Stomach (tissue), 8 donors: ENCODE measurements at regions not wholly inside any gene's neighbourhood (a gene's known extent, or its start where the extent isn't known, plus 50 kb on each side); places are given as distances from the start of the nearest gene placed in this dataset.

ENCODE experiments used
- DNase-seq, 2 donors: peaks; one replicate each; pipeline versions ENCODE4 v3.0.0 to v3.0.0-alpha.2; 2013 to 2019
- H3K27ac ChIP-seq, 5 donors: fragments of 200-600 bp in 4 of 5; sonication (generic) in 4 of 5; one replicate each; pipeline ENCODE4 v1.5.1; 2013 to 2019; ENCODE audit warnings: mild to moderate bottlenecking in 1 of 5, moderate library complexity in 1 of 5
- H3K27me3 ChIP-seq, 3 donors: fragments of 200-600 bp; sonication (generic); one replicate each; pipeline ENCODE4 v1.5.1; 2017 to 2019; ENCODE audit warnings: mixed run types in 1 of 3
- H3K36me3 ChIP-seq, 4 donors: fragments of 200-600 bp; sonication (generic); 1 replicate in 3 of 4; 2 replicates in 1 of 4; pipeline ENCODE4 v1.5.1; 2016 to 2019
- H3K4me1 ChIP-seq, 4 donors: fragments of 200-600 bp; sonication (generic); one replicate each; pipeline ENCODE4 v1.5.1; 2016 to 2019
- H3K4me3 ChIP-seq, 4 donors: fragments of 200-600 bp; sonication (generic) in 3 of 4; one replicate each; pipeline ENCODE4 v1.5.1; 2016 to 2019; ENCODE audit warnings: mild to moderate bottlenecking in 1 of 4
- H3K9me3 ChIP-seq, 4 donors: fragments of 200-600 bp; sonication (generic); one replicate each; pipeline ENCODE4 v1.5.1; 2016 to 2019
- CTCF ChIP-seq, 7 experiments: fragments of 450-650 bp in 4 of 7; fragments of 200-600 bp in 3 of 7; sonication (generic) in 3 of 7; IDR thresholded peaks; one replicate each; pipeline ENCODE4 v1.5.1; 2016 to 2019; ENCODE audit warnings: antibody characterized with exemption in 7 of 7, control low read depth in 2 of 7, mild to moderate bottlenecking in 1 of 7
- EP300 ChIP-seq: sonication (generic); formaldehyde crosslinking; IDR thresholded peaks from one replicate; pipeline ENCODE4 v1.6.1; 2017; ENCODE audit warnings: antibody characterized with exemption
- POLR2A ChIP-seq, 4 donors: fragments of 450-650 bp; IDR thresholded peaks; one replicate each; pipeline ENCODE4 v1.6.1; 2016; ENCODE audit warnings: antibody characterized with exemption in 4 of 4, control low read depth in 2 of 4, mild to moderate bottlenecking in 1 of 4, moderate library complexity in 1 of 4
- POLR2AphosphoS5 ChIP-seq, 3 donors: sonication (generic); formaldehyde crosslinking; IDR thresholded peaks; one replicate each; pipeline ENCODE4 v1.6.1; 2016; ENCODE audit warnings: antibody characterized with exemption in 3 of 3
- WGBS, 5 donors: extraction: QIAGEN DNeasy Blood & Tissue Kit in 3 of 5; methylation state at CpG; one replicate each; pipeline versions ENCODE4 v1.1.5 to v1.1.7; 2013 to 2018; 5-methylcytosine and 5-hydroxymethylcytosine counted together
- intact Hi-C: fragments of 100-400 bp; cut with DNase I; formaldehyde crosslinking; loops from one replicate; pipeline ENCODE4 v1.15.1; 2023; ENCODE audit warnings: low total_unique reads
- donor health status: healthy with polysubstance abuse.
- donor health status: Bipolar disorder and iron deficiency.
- donor health status: healthy.

- no peaks in the 10 kb centered on the region for H3K36me3 ChIP-seq
- peaks cover 0 to 5% (median 0%) of the 10 kb centered on the region in 4 donors for H3K9me3 ChIP-seq
- H3K27ac ChIP-seq = no peak overlapping the region
- no peak overlapping the region for H3K4me3 ChIP-seq
- intact Hi-C loops = no loop called here
- peaks cover 0 to 6% (median 0%) of the 10 kb centered on the region in 3 donors for H3K27me3 ChIP-seq
- H3K4me1 ChIP-seq = no peaks in the 10 kb centered on the region
- WGBS, 5 donors = 82 to 94% (median 88%) methylated on average over 1 of the region's 1 CpG
- TF ChIP-seq POLR2A (IDR thresholded peaks at IDR 0.05) = no peak
- no peak for TF ChIP-seq POLR2AphosphoS5 (IDR thresholded peaks at IDR 0.05)
- no peak for TF ChIP-seq CTCF (IDR thresholded peaks at IDR 0.05)
- TF ChIP-seq EP300 = no peak
- DNase-seq = no peak
These were observed 74.1 kb upstream of the IRX6 start for GRCh38 chr16:55249936-55250335.

GRCh38 chr16:55250701-55251100 lies 73.3 kb upstream of the IRX6 start:
- TF ChIP-seq EP300 (no peak), CTCF (IDR thresholded peaks at IDR 0.05) (no peak), POLR2AphosphoS5 (IDR thresholded peaks at IDR 0.05) (no peak), POLR2A (IDR thresholded peaks at IDR 0.05) (no peak)
- intact Hi-C loops = no loop called here

GRCh38 chr16:55251151-55251550 lies 72.9 kb upstream of the IRX6 start:
- H3K9me3 ChIP-seq = peaks cover 0 to 5% (median 0%) of the 10 kb centered on the region in 4 donors
- no peak overlapping the region for H3K27ac ChIP-seq
- no peak overlapping the region for H3K4me3 ChIP-seq
- intact Hi-C loops = no loop called here
- TF ChIP-seq EP300 (no peak), POLR2A (IDR thresholded peaks at IDR 0.05) (no peak), POLR2AphosphoS5 (IDR thresholded peaks at IDR 0.05) (no peak), CTCF (IDR thresholded peaks at IDR 0.05) (no peak)
- H3K4me1 ChIP-seq = no peaks in the 10 kb centered on the region
- 75 to 93% (median 84%) methylated on average over 2 of the region's 2 CpGs for WGBS, 5 donors
- no peak for DNase-seq
- peaks cover 0 to 13% (median 0%) of the 10 kb centered on the region in 3 donors for H3K27me3 ChIP-seq
- no peaks in the 10 kb centered on the region for H3K36me3 ChIP-seq

More at GRCh38 chr16:55250701-55251100, 73.3 kb upstream of the IRX6 start:
- Histone ChIP-seq H3K27me3 (peaks cover 0 to 11% (median 0%) of the 10 kb centered on the region in 3 donors), H3K4me1 (no peaks in the 10 kb centered on the region), H3K4me3 (no peak overlapping the region), H3K36me3 (no peaks in the 10 kb centered on the region), H3K27ac (no peak overlapping the region), H3K9me3 (peaks cover 0 to 5% (median 0%) of the 10 kb centered on the region in 4 donors)
- no peak for DNase-seq
- 58 to 86% (median 67%) methylated on average over 1 of the region's 1 CpG; no CpG with 5 or more reads in 1 of the 5 donors for WGBS, 5 donors

- Histone ChIP-seq H3K36me3 (no peaks in the 10 kb centered on the region), H3K4me1 (no peaks in the 10 kb centered on the region), H3K27me3 (peaks cover 0 to 13% (median 0%) of the 10 kb centered on the region in 3 donors), H3K4me3 (no peak overlapping the region), H3K9me3 (peaks cover 0 to 5% (median 0%) of the 10 kb centered on the region in 4 donors), H3K27ac (no peak overlapping the region)
- intact Hi-C loops = no loop called here
- TF ChIP-seq CTCF (IDR thresholded peaks at IDR 0.05) = no peak
- no peak for TF ChIP-seq EP300
- no peak for TF ChIP-seq POLR2A (IDR thresholded peaks at IDR 0.05)
- TF ChIP-seq POLR2AphosphoS5 (IDR thresholded peaks at IDR 0.05) = no peak
- DNase-seq = no peak
- WGBS, 5 donors = 90 to 97% (median 93%) methylated on average over 1 of the region's 1 CpG
These were observed 71.4 kb upstream of the IRX6 start for GRCh38 chr16:55252577-55252976.
